Activated CD4-positive, alpha-beta memory T cell treated with anti-CD3 and anti-CD28 coated beads for 36 hours (primary cell): ENCODE measurements at regions not wholly inside any gene's neighbourhood (a gene's known extent, or its start where the extent isn't known, plus 50 kb on each side); places are given as distances from the start of the nearest gene placed in this dataset.
"Not testable (repeated sequence)": the region's sequence is repeated elsewhere in the genome, so short reads cannot be mapped to it uniquely, and the experiment has no call there.

Experiments used
- CTCF ChIA-PET: fragments of 350-600 bp; sonication (Branson Sonifier 250); formaldehyde crosslinking; loops from one replicate; lab custom pipeline; 2021; ENCODE audit warnings: antibody characterized with exemption, inconsistent platforms; lab: Charles Lee
- POLR2A ChIA-PET: fragments of 350-600 bp; sonication (Branson Sonifier 250); formaldehyde crosslinking; loops from one replicate; lab custom pipeline; 2021; ENCODE audit warnings: antibody characterized with exemption; lab: Charles Lee
- DNase-seq: peaks from one replicate; pipeline ENCODE4 v3.0.0-alpha.2; 2020
- H3K27ac Mint-ChIP-seq: one replicate; pipeline ENCODE4 v1.8.0; 2021; ENCODE audit warnings: mixed read lengths
- H3K27me3 Mint-ChIP-seq: one replicate; pipeline ENCODE4 v1.8.0; 2021; ENCODE audit warnings: mixed read lengths
- H3K36me3 Mint-ChIP-seq: one replicate; pipeline ENCODE4 v1.8.0; 2021; ENCODE audit warnings: mixed read lengths
- H3K4me1 Mint-ChIP-seq: one replicate; pipeline ENCODE4 v1.8.0; 2021; ENCODE audit warnings: low read depth, mixed read lengths
- H3K4me3 Mint-ChIP-seq: one replicate; pipeline ENCODE4 v1.8.0; 2021; ENCODE audit warnings: mild to moderate bottlenecking, mixed read lengths
- H3K9me3 Mint-ChIP-seq: one replicate; pipeline ENCODE4 v1.8.0; 2021; ENCODE audit warnings: mixed read lengths
- intact Hi-C: fragments of 100-400 bp; cut with micrococcal nuclease; formaldehyde crosslinking; loops from one replicate; pipeline ENCODE4 v1.15.1; 2023

- intact Hi-C loops: no loop called here
Measured at GRCh38 chr13:21242236-21242635, 65.8 kb downstream of the MRPL57 start.

DNA sequence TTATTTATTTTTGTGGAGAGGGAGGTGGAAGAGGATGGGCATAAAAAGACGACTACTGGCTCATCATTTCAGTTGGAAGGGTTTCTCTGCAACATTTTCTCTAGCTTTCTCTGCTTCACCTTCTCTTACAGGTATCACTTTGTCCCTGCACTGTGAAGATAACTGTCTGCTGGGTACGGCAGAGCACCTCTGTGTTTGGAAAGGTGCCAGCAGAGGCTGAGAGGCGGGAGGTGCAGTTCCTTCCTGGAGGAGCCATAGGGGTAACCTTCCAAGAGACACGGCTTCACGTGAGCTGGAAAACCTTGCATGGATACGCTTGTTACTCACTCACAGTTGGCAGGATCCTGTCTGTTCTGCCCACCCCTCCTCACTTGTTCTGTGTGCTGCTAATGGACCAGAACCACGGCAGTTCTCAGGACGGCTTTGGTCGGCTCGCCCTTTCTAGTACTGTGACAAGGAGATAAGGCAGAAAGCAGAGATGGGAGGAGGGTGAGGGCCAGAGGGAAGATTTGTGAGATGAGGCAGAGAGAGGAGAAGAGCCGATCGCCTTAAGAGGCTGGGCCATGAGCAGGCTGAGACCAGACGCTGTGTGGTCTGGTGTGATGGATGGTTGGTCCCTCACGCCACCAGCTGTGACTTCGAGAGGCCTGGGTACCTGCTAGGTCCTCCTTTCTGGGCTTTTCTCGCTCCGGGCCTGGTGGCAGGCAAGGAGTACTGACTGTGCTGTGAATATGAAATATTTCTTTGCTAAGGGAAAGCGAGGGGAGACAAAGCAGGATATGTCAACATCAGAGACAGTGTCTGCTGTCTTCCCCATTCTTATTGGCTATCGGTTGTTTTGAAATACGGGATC lies 66.8 kb downstream of the MRPL57 start:
- DNase-seq: no peak
- intact Hi-C loops: no loop called here
- H3K4me3 Mint-ChIP-seq: no peak overlapping the region
- peaks cover 2% of the 10 kb centered on the region for H3K9me3 Mint-ChIP-seq
- peaks cover 9% of the 10 kb centered on the region for H3K4me1 Mint-ChIP-seq
- CTCF ChIA-PET: no interaction called here
- H3K27me3 Mint-ChIP-seq: peaks cover 4% of the 10 kb centered on the region
- no peak overlapping the region for H3K27ac Mint-ChIP-seq
- H3K36me3 Mint-ChIP-seq: no peaks in the 10 kb centered on the region
- POLR2A ChIA-PET: no interaction called here

More at GRCh38 chr13:21242236-21242635, 65.8 kb downstream of the MRPL57 start:
- Mint-ChIP-seq H3K4me3 (no peak overlapping the region), H3K27me3 (peaks cover 3% of the 10 kb centered on the region), H3K36me3 (no peaks in the 10 kb centered on the region), H3K9me3 (peaks cover 2% of the 10 kb centered on the region), H3K27ac (no peak overlapping the region), H3K4me1 (peaks cover 11% of the 10 kb centered on the region)
- CTCF ChIA-PET: no interaction called here
- POLR2A ChIA-PET: no interaction called here
- no peak for DNase-seq

GRCh38 chr13:21243898-21244184 lies 67.4 kb downstream of the MRPL57 start:
- H3K9me3 Mint-ChIP-seq, H3K4me3 Mint-ChIP-seq, H3K36me3 Mint-ChIP-seq, H3K27me3 Mint-ChIP-seq, H3K27ac Mint-ChIP-seq, POLR2A ChIA-PET, H3K4me1 Mint-ChIP-seq, CTCF ChIA-PET, DNase-seq, intact Hi-C loops: not testable (repeated sequence)

DNA sequence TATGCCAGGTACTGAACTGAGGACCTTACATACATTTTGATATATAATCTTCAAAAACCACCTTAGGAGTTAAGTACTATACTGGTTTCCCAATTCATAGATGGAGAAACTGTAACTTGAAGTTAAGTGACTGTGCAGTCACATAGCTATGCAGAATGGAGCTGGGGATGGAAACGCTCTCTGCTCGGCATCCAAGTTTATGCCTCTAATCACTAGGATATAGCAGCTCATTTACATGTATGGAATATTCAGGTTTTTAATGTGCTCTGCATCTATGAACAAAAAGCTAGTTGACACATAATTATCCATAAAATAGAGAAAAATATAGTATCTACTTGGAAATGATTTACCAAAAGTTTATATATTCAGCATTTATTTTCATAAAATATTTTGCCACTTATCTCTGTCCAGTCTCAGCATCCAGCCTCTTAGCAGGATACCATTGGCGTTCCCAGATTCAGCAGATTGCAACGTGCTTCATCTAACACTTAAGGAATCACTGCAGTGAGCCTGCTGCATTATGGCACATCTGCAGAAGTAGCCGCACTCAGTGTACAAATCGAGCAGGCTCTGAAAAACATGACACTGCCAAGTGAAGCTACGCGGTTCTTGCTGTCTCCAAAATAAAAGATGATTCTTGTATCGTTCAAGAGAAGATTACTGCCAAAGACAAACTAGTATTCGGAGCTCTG lies 70.4 kb downstream of the MRPL57 start:
- intact Hi-C loops: no loop called here
- Mint-ChIP-seq H3K4me1 (no peaks in the 10 kb centered on the region), H3K27ac (no peak overlapping the region), H3K4me3 (no peak overlapping the region), H3K36me3 (no peaks in the 10 kb centered on the region), H3K27me3 (peaks cover 7% of the 10 kb centered on the region), H3K9me3 (peaks cover 2% of the 10 kb centered on the region)
- no peak for DNase-seq
- POLR2A ChIA-PET: no interaction called here
- CTCF ChIA-PET: interaction anchor here (1.6 kb wide), 1 partner anchor 303 kb away, joined by 4 read pairs; no protein-coding TSS in a partner anchor

DNA sequence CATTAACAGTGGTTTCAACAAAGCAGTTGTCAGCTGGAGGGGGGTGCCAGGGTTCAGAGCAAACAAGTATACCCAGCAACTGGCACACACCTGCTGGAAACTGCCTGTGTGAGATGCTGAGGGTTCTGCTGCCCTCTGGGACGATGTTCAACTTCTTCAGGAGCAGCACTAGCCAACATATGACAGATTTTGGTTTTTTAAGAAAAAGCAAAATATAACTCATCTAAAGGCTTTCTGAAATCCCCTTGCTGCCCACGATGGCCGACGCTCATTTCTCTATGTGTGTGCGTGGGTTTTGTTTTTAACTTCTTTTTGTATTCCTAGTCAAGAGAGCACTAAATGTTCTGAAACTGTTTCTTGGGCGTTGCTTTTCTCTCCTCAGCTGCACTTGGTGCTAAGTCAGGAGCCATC lies 79.9 kb downstream of the MRPL57 start:
- no peak overlapping the region for H3K27ac Mint-ChIP-seq
- ChIA-PET POLR2A (no interaction called here), CTCF (no interaction called here)
- DNase-seq: peak; percentile 31
- intact Hi-C loops: no loop called here
- no peaks in the 10 kb centered on the region for H3K9me3 Mint-ChIP-seq
- peaks cover 7% of the 10 kb centered on the region for H3K27me3 Mint-ChIP-seq
- no peaks in the 10 kb centered on the region for H3K36me3 Mint-ChIP-seq
- no peak overlapping the region for H3K4me3 Mint-ChIP-seq
- peaks cover 12% of the 10 kb centered on the region for H3K4me1 Mint-ChIP-seq

GRCh38 chr13:21256891-21257290 lies 80.4 kb downstream of the MRPL57 start:
- peaks cover 12% of the 10 kb centered on the region for H3K4me1 Mint-ChIP-seq
- ChIA-PET CTCF (no interaction called here), POLR2A (no interaction called here)
- no peak overlapping the region for H3K4me3 Mint-ChIP-seq
- DNase-seq: no peak
- intact Hi-C loops: no loop called here
- no peaks in the 10 kb centered on the region for H3K9me3 Mint-ChIP-seq
- H3K27me3 Mint-ChIP-seq: peaks cover 4% of the 10 kb centered on the region
- H3K27ac Mint-ChIP-seq: no peak overlapping the region
- H3K36me3 Mint-ChIP-seq: no peaks in the 10 kb centered on the region

GRCh38 chr13:21259571-21260455 lies 83.4 kb downstream of the MRPL57 start:
- no peak for DNase-seq
- ChIA-PET CTCF (no interaction called here), POLR2A (no interaction called here)
- no peak overlapping the region for H3K4me3 Mint-ChIP-seq
- no peak overlapping the region for H3K27ac Mint-ChIP-seq
- intact Hi-C loops: no loop called here
- H3K36me3 Mint-ChIP-seq: no peaks in the 10 kb centered on the region
- no peaks in the 10 kb centered on the region for H3K27me3 Mint-ChIP-seq
- H3K9me3 Mint-ChIP-seq: no peaks in the 10 kb centered on the region
- H3K4me1 Mint-ChIP-seq: peaks cover 12% of the 10 kb centered on the region

- H3K9me3 Mint-ChIP-seq, DNase-seq, H3K4me3 Mint-ChIP-seq, H3K27ac Mint-ChIP-seq, H3K36me3 Mint-ChIP-seq, CTCF ChIA-PET, H3K27me3 Mint-ChIP-seq, intact Hi-C loops, POLR2A ChIA-PET: not testable (repeated sequence)
- peaks cover 10% of the 10 kb centered on the region for H3K4me1 Mint-ChIP-seq
Measured at GRCh38 chr13:21260561-21261290, 84.3 kb downstream of the MRPL57 start.

DNA sequence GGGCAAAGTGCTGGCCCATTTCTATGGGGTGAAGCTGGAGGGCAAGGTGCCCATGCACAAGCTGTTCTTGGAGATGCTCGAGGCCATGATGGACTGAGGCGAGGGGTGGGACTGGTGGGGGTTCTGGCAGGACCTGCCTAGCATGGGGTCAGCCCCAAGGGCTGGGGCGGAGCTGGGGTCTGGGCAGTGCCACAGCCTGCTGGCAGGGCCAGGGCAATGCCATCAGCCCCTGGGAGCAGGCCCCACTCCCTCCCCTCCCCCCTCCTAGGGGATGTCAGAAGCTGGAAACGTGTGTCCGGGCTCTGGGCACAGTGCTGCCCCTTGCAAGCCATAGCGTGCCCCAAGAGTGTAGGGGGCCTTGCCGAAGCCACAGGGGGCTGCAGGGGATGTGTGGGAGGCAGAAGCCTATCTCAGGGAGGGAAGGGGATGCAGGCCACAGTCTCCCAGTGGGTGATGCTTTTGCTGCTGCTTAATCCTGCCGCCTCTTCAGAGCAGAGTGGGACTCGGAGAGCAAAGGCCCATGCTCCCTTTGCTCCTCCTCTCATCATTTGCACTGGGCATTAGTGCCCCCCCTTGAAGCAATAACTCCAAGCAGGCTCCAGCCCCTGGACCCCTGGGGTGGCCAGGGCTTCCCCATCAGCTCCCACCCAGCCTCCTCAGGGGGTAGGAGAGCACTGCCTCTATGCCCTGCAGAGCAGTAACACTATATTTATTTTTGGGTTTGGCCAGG lies 85.2 kb downstream of the MRPL57 start:
- intact Hi-C loops, H3K36me3 Mint-ChIP-seq, H3K9me3 Mint-ChIP-seq, DNase-seq, POLR2A ChIA-PET, H3K27me3 Mint-ChIP-seq, H3K4me3 Mint-ChIP-seq, H3K4me1 Mint-ChIP-seq, H3K27ac Mint-ChIP-seq, CTCF ChIA-PET: not testable (repeated sequence)

- H3K4me3 Mint-ChIP-seq, DNase-seq, H3K27me3 Mint-ChIP-seq, intact Hi-C loops, CTCF ChIA-PET, H3K4me1 Mint-ChIP-seq, H3K36me3 Mint-ChIP-seq, POLR2A ChIA-PET, H3K9me3 Mint-ChIP-seq, H3K27ac Mint-ChIP-seq: not testable (repeated sequence)
Measured at GRCh38 chr13:21263909-21264308, 87.5 kb downstream of the MRPL57 start.

- DNase-seq, H3K4me3 Mint-ChIP-seq, H3K27me3 Mint-ChIP-seq, H3K4me1 Mint-ChIP-seq, H3K36me3 Mint-ChIP-seq, intact Hi-C loops, POLR2A ChIA-PET, H3K9me3 Mint-ChIP-seq, H3K27ac Mint-ChIP-seq, CTCF ChIA-PET: not testable (repeated sequence)
Measured at GRCh38 chr13:21268485-21268884, 92.0 kb downstream of the MRPL57 start.
